ENCODE measurements at regions not wholly inside any gene's neighbourhood (a gene's known extent, or its start where the extent isn't known, plus 50 kb on each side); places are given as distances from the start of the nearest gene placed in this dataset.
"Not testable (repeated sequence)": the region's sequence is repeated elsewhere in the genome, so short reads cannot be mapped to it uniquely, and the experiment has no call there.

DNA sequence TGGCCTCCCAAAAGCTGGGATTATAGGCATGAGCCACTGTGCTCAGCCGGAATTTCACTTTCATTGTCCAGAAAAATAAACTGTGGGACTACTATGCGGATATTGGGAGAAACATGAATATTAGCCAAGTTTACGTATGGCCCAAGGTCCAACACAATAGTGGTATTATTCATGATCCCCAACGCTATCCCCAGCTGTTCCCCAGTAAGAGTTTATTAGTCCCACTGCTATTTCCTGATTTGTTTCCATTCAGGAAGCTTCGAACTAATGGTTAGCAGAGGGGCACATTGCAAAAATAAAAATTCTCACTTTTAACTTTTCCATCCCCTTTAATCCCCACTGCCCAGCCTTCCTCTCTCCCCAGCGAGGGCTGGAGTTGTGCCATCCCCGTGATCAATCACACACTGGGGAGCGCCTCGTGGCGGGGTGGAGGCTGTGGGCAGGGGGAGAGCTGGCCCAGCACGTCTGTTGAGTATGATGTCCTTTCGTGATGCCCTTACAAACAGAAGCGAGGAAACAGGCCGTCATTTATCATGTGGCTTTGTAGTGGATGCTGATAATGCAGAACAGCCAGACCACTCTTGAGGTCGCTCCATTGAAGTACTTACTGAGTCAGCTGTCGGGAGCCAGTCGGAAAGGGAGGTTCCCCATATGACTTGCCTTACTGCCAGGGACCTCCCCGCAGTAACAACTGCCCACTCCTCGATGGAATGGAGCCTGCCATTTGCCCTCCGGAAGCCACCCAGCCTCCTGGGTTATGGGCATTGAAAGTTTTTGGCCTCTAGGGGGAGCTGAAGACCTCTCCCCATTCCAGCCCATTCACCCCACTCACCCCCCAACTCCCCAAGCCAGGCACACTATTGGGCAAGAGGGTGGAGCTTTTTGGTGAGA is 117.0 kb downstream of the KDR start:
- TF ChIP-seq CTCF (IDR thresholded peaks at IDR 0.05; ENCODE audit: low read depth, low read length), result peak; percentile 27; the same call in 1 of the 2 replicates
- no peak overlapping the region for H3K4me3 ChIP-seq (ENCODE audit: low read depth, low read length)

GRCh38 chr4:55005910-55006309 is 119.5 kb downstream of the KDR start:
- no peak for TF ChIP-seq CTCF (IDR thresholded peaks at IDR 0.05; ENCODE audit: low read depth, low read length)
- H3K4me3 ChIP-seq (ENCODE audit: low read depth, low read length), result no peak overlapping the region

DNA sequence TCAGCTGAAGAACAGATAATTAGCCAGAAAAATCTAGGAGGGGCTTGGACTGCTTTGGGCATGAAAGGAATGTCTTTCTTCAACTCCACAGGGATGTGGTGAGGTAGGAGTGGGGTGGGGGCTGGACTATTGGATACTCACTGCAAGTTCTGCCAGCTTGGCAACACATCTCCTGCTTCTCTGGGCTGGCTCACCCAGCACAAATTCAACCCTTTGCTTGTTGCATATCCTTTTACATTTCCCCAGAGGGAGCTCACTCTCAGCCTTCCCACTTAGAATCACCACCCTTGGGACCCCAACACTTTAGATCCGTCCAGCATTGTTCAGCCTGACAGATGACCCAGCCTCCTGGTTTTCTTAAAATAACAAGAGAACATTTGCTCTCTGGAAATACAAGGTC is 120.6 kb downstream of the KDR start:
- TF ChIP-seq CTCF (IDR thresholded peaks at IDR 0.05; ENCODE audit: low read depth, low read length), result no peak

GRCh38 chr4:55002431-55002830 is 123.0 kb downstream of the KDR start:
- no peak for TF ChIP-seq CTCF (IDR thresholded peaks at IDR 0.05; ENCODE audit: low read depth, low read length)
- no peak overlapping the region for H3K4me3 ChIP-seq (ENCODE audit: low read depth, low read length)

More for the DNA sequence above, 120.6 kb downstream of the KDR start:
- H3K4me3 ChIP-seq (ENCODE audit: low read depth, low read length), result no peak overlapping the region

GRCh38 chr4:55001538-55001937 is 123.9 kb downstream of the KDR start:
- H3K4me3 ChIP-seq (ENCODE audit: low read depth, low read length), result no peak overlapping the region
- TF ChIP-seq CTCF (IDR thresholded peaks at IDR 0.05; ENCODE audit: low read depth, low read length), result no peak

DNA sequence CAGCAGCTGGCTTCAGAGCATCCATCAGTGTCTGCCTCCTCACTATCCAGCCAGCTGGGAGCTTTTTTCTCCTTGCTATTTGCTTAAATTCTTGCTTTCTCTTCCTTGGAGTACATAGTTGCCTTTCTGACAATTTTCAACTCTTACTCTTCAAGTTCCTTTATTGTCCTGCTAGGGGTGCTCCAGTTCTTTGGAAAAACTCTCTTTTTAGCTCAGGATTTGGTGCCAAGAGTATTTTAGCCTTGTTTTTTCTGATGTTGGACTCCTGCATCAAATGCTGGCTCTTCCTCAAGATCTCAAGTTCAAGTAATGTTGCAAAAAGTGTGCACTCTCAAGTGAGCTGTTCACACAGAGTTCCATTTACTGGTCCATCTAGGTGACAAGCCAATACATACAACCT is 126.4 kb downstream of the KDR start:
- no peak overlapping the region for H3K4me3 ChIP-seq (ENCODE audit: low read depth, low read length)
- 0 out of 2 replicates have a peak, but pooled peaks have one; percentile 8 for TF ChIP-seq CTCF (IDR thresholded peaks at IDR 0.05; ENCODE audit: low read depth, low read length)

DNA sequence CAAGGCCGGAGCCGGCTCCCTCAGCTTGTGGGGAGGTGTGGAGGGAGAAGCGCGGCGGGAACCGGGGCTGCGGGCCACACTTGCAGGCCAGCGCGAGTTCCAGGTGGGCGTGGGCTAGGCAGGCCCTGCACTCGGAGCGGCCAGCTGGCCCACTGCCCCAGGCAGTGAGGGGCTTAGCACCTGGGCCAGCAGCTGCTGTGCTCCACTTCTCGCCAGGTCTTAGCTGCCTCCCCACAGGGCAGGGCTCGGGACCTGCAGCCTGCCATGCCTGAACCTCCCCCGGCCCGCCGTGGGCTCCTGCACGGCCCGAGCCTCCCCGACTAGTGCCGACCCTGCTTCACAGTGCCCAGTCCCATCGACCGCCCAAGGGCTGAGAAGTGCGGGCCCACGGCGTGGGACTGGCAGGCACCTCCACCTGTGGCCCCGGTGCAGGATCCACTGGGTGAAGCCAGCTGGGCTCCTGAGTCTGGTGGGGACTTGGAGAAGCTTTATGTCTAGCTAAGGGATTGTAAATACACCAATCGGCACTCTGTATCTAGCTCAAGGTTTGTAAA is 131.8 kb downstream of the KDR start:
- not testable (repeated sequence) for H3K4me3 ChIP-seq (ENCODE audit: low read depth, low read length)
